AG09319 (cell line): ENCODE measurements at regions not wholly inside any gene's neighbourhood (a gene's known extent, or its start where the extent isn't known, plus 50 kb on each side); places are given as distances from the start of the nearest gene placed in this dataset.

Experiments
- DNase-seq: peaks from one replicate; pipeline ENCODE4 v3.0.0-alpha.2; 2010; ENCODE audit warnings: low read depth; ENCODE audit errors: extremely low read depth
- TF ChIP-seq, protein P1 (sequence below): IDR thresholded peaks from 2 replicates; pipeline ENCODE4 v1.5.1; 2011; ENCODE audit warnings: low read depth, mild to moderate bottlenecking, inconsistent platforms, low read length, moderate library complexity

DNA sequence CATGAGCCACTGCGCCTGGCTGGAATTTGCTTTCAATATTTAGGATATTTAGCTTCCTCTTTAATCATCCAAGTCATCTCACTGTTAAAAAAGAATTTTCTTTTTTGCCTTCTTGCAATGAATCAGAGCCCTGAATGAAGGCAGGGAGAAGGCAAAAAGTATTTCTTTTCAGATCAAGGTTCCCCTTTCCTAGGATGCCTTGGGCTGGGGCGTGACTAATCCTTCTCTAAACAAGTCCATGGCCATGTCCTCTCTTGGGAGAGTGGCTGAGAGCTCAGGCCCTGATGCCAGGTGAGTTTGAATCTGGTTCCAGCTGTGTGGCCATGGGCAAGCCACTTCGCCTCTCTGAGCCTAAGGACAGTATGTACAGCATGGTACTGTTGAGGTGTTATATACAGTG lies 84.8 kb upstream of the NEURL1B start:
- TF ChIP-seq, protein P1, sequence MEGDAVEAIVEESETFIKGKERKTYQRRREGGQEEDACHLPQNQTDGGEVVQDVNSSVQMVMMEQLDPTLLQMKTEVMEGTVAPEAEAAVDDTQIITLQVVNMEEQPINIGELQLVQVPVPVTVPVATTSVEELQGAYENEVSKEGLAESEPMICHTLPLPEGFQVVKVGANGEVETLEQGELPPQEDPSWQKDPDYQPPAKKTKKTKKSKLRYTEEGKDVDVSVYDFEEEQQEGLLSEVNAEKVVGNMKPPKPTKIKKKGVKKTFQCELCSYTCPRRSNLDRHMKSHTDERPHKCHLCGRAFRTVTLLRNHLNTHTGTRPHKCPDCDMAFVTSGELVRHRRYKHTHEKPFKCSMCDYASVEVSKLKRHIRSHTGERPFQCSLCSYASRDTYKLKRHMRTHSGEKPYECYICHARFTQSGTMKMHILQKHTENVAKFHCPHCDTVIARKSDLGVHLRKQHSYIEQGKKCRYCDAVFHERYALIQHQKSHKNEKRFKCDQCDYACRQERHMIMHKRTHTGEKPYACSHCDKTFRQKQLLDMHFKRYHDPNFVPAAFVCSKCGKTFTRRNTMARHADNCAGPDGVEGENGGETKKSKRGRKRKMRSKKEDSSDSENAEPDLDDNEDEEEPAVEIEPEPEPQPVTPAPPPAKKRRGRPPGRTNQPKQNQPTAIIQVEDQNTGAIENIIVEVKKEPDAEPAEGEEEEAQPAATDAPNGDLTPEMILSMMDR, result no peak
- DNase-seq, result no peak

- no peak for DNase-seq
- TF ChIP-seq, protein P1, result no peak
These were observed 86.5 kb upstream of the NEURL1B start for GRCh38 chr5:172554562-172554961.

DNA sequence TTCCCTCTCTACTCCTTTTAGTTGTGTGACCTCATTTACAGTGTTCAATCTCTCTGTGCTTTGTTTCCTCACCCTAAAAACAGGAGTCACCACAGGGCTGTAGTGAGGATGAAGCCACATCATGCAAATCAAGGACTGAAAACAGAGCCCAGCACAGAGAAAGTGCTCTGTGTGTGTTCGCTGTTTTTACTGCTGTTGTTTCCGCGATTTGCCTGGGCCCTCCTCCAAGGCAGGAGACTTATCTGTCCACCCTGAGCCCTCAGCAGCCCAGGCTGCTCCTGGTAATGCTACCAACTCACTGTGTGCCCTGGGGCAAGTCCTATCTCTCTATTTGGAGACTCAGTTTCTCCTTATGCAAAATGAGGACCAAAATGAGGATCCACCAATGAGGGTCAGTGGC lies 87.2 kb upstream of the NEURL1B start:
- no peak for DNase-seq
- TF ChIP-seq, protein P1, result no peak

GRCh38 chr5:172553167-172553566 lies 87.9 kb upstream of the NEURL1B start:
- TF ChIP-seq, protein P1, result no peak
- no peak for DNase-seq

DNA sequence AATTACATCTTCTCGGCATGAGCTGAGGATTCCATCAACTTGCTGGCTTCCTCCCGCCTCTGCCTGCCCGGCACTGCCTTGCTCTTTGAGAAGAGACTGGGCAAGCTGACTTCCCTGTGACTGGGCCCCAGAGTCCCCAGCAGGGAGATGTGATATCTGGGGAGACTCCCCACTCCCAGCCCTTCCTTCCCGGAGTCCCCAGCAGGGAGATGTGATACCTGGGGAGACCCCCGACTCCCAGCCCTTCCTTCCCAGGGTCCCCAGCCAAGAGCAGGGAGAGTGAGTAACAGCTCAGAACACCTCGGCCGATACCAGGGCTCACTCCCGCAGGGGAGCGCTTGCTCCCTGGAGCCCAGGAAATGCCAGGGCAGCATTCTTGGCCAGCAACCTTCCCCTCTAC lies 90.1 kb upstream of the NEURL1B start:
- TF ChIP-seq, protein P1, result no peak
- no peak for DNase-seq

DNA sequence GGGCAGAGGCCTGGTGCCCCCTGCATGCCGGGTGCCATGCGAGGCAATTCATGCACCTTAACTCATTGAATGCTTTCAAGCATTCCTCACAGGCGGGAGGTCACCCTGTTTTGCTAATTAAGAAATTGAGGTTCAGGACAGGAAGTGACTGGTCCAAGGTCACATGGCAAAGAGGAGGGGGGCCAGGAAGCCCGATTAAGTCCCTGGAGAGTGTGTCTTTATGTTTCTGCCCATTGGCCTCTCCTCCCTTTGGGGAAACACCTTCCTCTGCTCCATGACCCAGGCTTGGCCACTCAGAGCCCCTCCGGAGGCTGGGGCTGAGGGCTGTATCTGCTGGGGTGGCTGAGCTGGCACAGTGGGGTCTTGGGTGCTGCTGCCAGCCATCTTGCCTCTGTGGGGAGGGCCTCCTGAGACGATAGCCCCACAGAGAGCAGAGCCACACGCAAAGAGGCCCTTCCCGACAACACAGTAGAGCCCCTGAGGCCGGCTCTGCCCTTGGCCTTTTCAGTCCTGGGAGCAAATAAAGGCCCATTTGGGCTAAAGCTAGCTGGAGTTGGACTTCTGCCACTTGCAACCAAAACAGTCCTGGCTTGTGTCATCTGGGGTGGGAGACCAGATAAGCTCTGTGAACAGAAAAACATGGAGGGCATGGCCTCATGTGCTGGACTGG lies 90.8 kb upstream of the NEURL1B start:
- DNase-seq, result no peak
- TF ChIP-seq, protein P1, result no peak

- TF ChIP-seq, protein P1, result no peak
- no peak for DNase-seq
These were observed 91.4 kb upstream of the NEURL1B start for GRCh38 chr5:172549696-172550095.
